GM19395 (cell line): ENCODE measurements at regions not wholly inside any gene's neighbourhood (a gene's known extent, or its start where the extent isn't known, plus 50 kb on each side); places are given as distances from the start of the nearest gene placed in this dataset.
"Not testable (repeated sequence)": the region's sequence is repeated elsewhere in the genome, so short reads cannot be mapped to it uniquely, and the experiment has no call there.

Source experiments
- ATAC-seq: cut with Tn5 transposase; IDR thresholded peaks from one replicate; pipeline ENCODE4 v1.9.1; 2021; ENCODE audit warnings: mild to moderate bottlenecking, moderate library complexity; ENCODE audit not compliant: unreplicated experiment

- no peak for ATAC-seq
Measured at GRCh38 chr4:187046471-187046870, 322.8 kb upstream of the FAT1 start.

GRCh38 chr4:187059021-187059420 lies 335.4 kb upstream of the FAT1 start:
- ATAC-seq = no peak

GRCh38 chr4:187059895-187060294 lies 336.2 kb upstream of the FAT1 start:
- no peak for ATAC-seq

- ATAC-seq = no peak
Measured at GRCh38 chr4:187060551-187060950, 336.9 kb upstream of the FAT1 start.

- no peak for ATAC-seq
Measured at GRCh38 chr4:187063251-187063650, 339.6 kb upstream of the FAT1 start.

GRCh38 chr4:187064033-187064432 lies 340.4 kb upstream of the FAT1 start:
- no peak for ATAC-seq

- no peak for ATAC-seq
Measured at GRCh38 chr4:187065396-187065795, 341.7 kb upstream of the FAT1 start.

- ATAC-seq = no peak
Measured at GRCh38 chr4:187065806-187066205, 342.1 kb upstream of the FAT1 start.

- ATAC-seq = no peak
Measured at GRCh38 chr4:187069398-187069797, 345.7 kb upstream of the FAT1 start.

- no peak for ATAC-seq
Measured at GRCh38 chr4:187070158-187070557, 346.5 kb upstream of the FAT1 start.

GRCh38 chr4:187070740-187071139 lies 347.1 kb upstream of the FAT1 start:
- no peak for ATAC-seq

- no peak for ATAC-seq
Measured at GRCh38 chr4:187071946-187072600, 348.4 kb upstream of the FAT1 start.

GRCh38 chr4:187073820-187074219 lies 350.2 kb upstream of the FAT1 start:
- no peak for ATAC-seq

- ATAC-seq = no peak
Measured at GRCh38 chr4:187075514-187075913, 351.9 kb upstream of the FAT1 start.

- ATAC-seq = no peak
Measured at GRCh38 chr4:187077744-187078401, 354.2 kb upstream of the FAT1 start.

GRCh38 chr4:187084701-187085100 lies 361.0 kb upstream of the FAT1 start:
- no peak for ATAC-seq

- ATAC-seq = no peak
Measured at GRCh38 chr4:187085339-187085738, 361.7 kb upstream of the FAT1 start.

GRCh38 chr4:187086151-187086550 lies 362.5 kb upstream of the FAT1 start:
- no peak for ATAC-seq

- ATAC-seq = no peak
Measured at GRCh38 chr4:187088070-187088799, 364.6 kb upstream of the FAT1 start.

GRCh38 chr4:187090401-187090800 lies 366.7 kb upstream of the FAT1 start:
- no peak for ATAC-seq

GRCh38 chr4:187090832-187091231 lies 367.2 kb upstream of the FAT1 start:
- ATAC-seq = not testable (repeated sequence)

GRCh38 chr4:187094144-187094543 lies 370.5 kb upstream of the FAT1 start:
- ATAC-seq = no peak
